HG03575 (cell line): ENCODE measurements at regions not wholly inside any gene's neighbourhood (a gene's known extent, or its start where the extent isn't known, plus 50 kb on each side); places are given as distances from the start of the nearest gene placed in this dataset.

Experiments used
- ATAC-seq: cut with Tn5 transposase; IDR thresholded peaks from one replicate; pipeline ENCODE4 v1.9.1; 2021; ENCODE audit not compliant: unreplicated experiment, insufficient number of reproducible peaks, low FRiP score; ENCODE audit errors: extremely low read depth

GRCh38 chr5:173806270-173807035 lies 81.7 kb upstream of the CPEB4 start:
- ATAC-seq: no peak

- ATAC-seq: no peak
Measured at GRCh38 chr5:173807181-173807655, 80.9 kb upstream of the CPEB4 start.

- ATAC-seq: no peak
Measured at GRCh38 chr5:173808079-173808808, 79.9 kb upstream of the CPEB4 start.

GRCh38 chr5:173809014-173809413 lies 79.1 kb upstream of the CPEB4 start:
- no peak for ATAC-seq

DNA sequence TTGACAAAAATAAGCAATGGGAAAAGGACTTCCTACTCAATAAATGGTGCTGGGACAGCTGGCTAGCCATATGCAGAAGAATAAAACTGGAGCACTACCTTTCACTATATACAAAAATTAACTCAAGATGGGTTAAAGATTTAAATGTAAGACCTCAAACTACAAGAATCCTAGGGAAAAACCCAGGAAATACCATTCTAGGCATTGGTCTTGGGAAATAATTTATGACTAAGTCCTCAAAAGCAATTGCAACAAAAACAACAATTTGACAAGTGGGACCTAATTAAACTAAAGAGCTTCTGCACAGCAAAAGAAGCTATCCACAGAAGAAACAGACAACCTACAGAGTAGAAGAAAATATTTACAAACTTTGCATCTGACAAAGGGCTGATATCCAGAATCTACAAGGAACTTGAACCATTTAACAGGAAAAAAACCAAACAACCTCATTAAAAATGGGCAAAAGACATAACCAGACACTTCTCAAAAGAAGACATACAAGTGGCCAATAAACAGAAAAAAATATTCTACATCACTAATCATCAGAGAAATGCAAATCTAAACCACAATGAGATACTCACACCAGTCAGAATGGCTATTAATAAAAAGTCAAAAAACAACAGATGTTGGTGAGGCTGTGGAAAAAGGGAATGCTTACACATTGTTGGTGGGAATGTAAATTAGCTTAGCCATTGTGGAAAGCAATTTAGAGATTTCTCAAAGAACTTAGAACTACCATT lies 75.2 kb upstream of the CPEB4 start:
- ATAC-seq: no peak

- no peak for ATAC-seq
Measured at GRCh38 chr5:173814053-173814452, 74.1 kb upstream of the CPEB4 start.

DNA sequence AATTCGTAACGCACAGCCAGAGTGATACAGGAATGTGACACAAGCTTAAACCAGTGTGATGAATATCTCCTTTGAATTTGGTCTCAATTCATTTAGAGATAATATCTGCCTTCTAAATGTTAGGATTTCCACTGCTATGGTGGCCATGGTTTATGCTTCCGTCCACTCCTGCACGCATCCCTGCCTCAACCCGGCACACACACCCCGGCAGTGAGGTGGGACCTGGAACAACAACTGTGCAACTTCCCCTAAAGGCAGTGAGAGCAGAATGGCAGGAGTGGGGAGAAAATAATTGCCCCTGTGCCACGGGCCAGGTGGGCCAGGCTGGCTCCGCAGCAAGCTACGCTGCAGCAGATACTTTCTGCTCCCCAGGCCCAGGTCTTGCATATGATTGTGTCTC lies 72.6 kb upstream of the CPEB4 start:
- ATAC-seq: no peak

GRCh38 chr5:173816728-173817127 lies 71.4 kb upstream of the CPEB4 start:
- ATAC-seq: no peak

DNA sequence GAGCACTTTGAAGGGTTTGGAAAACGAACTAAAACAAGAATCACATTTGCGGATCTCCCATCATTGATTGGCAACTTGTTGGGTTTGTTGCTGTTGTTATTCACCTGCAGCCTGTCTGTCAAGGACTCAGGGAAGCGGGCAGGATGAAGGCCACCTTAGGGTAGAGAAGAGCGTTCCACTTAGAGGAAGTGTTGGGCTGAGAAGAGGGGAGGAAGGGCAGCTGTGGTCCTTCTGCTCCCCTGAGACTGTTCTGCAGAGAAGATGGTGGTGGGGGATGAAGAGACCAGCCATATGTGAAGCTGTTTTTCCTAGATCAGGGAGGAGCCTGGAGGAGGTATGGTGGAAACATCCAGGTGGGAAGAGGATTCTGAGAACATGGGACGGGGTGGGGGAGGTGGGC lies 70.6 kb upstream of the CPEB4 start:
- no peak for ATAC-seq

- ATAC-seq: no peak
Measured at GRCh38 chr5:173819521-173819920, 68.6 kb upstream of the CPEB4 start.

DNA sequence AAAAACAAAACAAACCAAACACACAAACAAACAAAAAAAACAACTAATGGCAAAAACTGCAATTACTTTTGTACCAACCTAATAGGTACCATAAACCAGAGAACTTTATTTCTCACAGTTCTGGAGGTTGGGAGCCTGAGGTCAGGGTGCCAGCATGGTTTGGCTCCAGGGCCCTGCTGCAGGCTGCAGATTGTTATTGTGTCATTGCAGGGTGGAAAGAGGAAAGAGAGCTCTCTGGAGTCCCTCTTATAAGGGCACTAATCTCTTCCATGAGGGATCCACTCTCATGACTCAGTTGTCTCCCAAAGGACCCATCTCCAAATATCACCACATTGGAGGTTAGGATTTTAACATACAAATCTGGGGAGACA lies 64.9 kb upstream of the CPEB4 start:
- ATAC-seq: no peak

- ATAC-seq: no peak
Measured at GRCh38 chr5:173823721-173824567, 64.2 kb upstream of the CPEB4 start.

- no peak for ATAC-seq
Measured at GRCh38 chr5:173825215-173825865, 62.8 kb upstream of the CPEB4 start.

DNA sequence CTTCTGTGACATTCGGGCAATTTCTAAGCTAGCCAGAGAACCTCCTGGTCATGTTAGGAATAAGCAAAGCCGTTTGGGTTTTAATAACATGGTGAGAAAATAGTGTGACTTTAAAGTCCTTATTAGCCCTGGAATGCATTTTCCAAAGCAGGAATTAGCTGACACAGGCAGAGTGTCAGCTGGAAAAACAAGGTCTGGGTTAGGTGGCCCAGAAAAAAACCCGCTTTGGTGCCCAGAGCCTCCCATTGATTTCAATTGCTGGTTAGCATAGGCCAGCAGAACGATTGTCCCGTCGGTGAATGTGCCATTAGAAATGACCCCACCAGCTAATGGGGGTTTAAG lies 62.1 kb upstream of the CPEB4 start:
- no peak for ATAC-seq

DNA sequence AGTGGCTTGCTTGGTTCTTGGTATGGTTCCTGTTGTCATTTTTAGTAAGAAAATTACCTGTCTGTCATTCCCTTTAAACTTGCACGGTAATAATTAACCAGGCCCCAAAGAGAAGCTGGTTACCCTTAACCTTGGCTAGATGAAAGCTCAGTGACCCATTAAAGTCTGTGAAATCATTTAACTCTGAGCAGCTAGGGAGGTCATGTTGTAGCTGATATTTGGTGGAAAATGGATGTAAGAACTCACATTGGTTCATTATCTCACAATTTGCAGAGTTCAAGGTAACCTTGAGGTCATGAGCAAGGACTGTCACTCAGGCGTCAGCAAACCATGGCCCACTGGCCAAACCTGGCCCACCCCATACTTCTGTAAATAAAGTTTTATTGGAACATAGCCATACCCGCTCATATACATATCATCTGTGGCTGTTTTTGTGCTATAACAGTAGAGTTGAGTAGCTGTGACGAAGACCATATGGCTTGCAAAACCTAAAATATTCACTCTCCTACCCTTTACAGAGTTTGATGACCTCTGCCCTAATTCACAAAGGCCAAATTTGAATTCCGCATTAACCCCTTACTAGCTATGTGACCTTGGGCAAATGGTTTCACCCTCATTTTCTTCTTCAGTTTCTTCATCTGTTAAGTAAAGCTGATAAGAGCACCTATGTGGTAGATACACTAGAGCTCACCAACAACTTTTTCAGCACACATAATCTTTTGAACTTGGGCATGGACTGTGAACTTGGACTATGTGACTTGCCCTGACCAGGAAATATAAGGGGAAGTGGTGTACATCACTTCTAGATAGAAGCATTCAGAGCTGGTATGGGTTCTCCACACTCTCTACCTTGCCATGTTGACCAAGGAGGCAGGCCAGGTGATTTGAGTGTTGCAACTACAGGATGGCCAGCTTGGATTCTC lies 61.5 kb upstream of the CPEB4 start:
- no peak for ATAC-seq

DNA sequence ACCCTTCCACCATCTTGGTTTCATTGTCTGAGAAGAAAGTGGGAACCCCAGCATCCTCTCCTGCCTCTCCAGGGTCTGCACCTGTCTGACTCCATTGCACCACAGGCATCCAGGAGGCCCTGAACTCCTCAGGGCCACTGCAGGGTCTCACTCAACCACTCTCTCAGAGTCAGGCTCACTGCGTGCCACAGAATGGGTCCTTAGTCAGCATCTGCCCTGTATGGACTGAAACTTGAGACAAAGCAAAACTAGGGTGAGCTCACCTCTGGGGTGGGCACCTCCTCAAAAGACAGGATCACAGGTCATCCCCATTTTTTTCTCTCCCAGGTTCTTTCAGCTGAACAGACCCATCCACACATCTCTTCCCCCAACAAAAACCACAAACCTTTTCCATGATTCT lies 59.2 kb upstream of the CPEB4 start:
- ATAC-seq: no peak

DNA sequence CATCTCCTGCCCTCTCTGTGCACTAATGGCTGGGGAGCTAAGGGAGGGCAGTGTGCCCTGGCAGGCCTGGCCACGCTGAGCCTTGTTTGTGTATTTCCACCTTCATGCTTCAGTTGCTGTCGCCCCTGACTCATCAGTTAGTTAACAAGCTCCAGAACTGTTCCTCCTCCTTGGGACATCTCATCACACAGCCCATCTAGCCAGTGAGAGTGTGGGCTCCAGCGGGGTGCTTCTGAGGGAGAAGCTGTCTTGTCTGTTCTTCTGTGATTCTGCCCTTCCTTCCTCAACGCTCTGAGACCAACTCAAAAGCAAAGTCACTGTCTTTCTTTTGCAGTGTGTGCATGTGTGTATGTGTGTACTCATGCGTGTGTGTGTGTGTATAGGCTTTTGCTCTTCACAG lies 58.3 kb upstream of the CPEB4 start:
- ATAC-seq: no peak

- ATAC-seq: no peak
Measured at GRCh38 chr5:173830421-173830820, 57.7 kb upstream of the CPEB4 start.
